ENCODE measurements at regions not wholly inside any gene's neighbourhood (a gene's known extent, or its start where the extent isn't known, plus 50 kb on each side); places are given as distances from the start of the nearest gene placed in this dataset.

- no peak overlapping the region for H3K23ac ChIP-seq (ENCODE audit: insufficient read length)
- no peak overlapping the region for H2AFZ ChIP-seq (ENCODE audit: low read length)
- no peaks in the 10 kb centered on the region for H3K27me3 ChIP-seq (replicated peaks in 1 of 4; ENCODE audit: control insufficient read depth in 3 of 4, extremely low read depth in 1 of 4, insufficient read depth in 3 of 4, low read length in 3 of 4)
- H3K4me2 ChIP-seq (ENCODE audit: insufficient read depth in 1 of 2, low read depth in 2 of 2, low read length in 2 of 2), result no peak overlapping the region
- H3K36me3 ChIP-seq (ENCODE audit: control insufficient read depth in 2 of 4, insufficient read depth in 4 of 4, low read length in 3 of 4), result no peaks in the 10 kb centered on the region
- H3K4me1 ChIP-seq (replicated peaks in 1 of 4; ENCODE audit: control insufficient read depth in 3 of 4, insufficient read depth in 4 of 4, low read length in 3 of 4), result peaks cover 4 to 7% (median 5%) of the 10 kb centered on the region in 4 experiments; a peak in 6 of 7 replicates
- H3K18ac ChIP-seq (ENCODE audit: extremely low read depth, low read length), result no peak overlapping the region
- no peak overlapping the region for H2BK12ac ChIP-seq (ENCODE audit: low read depth, low read length)
- H3K9ac ChIP-seq (replicated peaks in 1 of 4; ENCODE audit: extremely low read depth in 1 of 4, low read depth in 3 of 4, low read length in 3 of 4), result no peak overlapping the region
- ChIA-PET POLR2A (ENCODE audit: partially characterized antibody) (no interaction called here), CTCF (ENCODE audit: partially characterized antibody) (interaction anchor here (1.7 kb wide), 1 partner anchor 218 kb away, joined by 4 read pairs; no protein-coding TSS in a partner anchor)
- no peaks in the 10 kb centered on the region for H3K79me1 ChIP-seq (ENCODE audit: low read depth, low read length)
- no peak overlapping the region for H2BK5ac ChIP-seq (ENCODE audit: low read depth, low read length)
- no peak overlapping the region for H4K5ac ChIP-seq (ENCODE audit: insufficient read length, low read depth, low read length)
- H4K8ac ChIP-seq (ENCODE audit: extremely low read depth, insufficient read depth, low read length), result no peak overlapping the region
- no peak overlapping the region for H2BK20ac ChIP-seq (ENCODE audit: low read length)
- 87% methylated on average over 5 of the region's 5 CpGs; no CpG with 5 or more reads in 1 of the 2 experiments for WGBS, 2 experiments (ENCODE audit: extremely low coverage in 1 of 2, insufficient coverage in 1 of 2, insufficient read length in 1 of 2, insufficient replicate concordance in 2 of 2, low coverage in 1 of 2, low lambda C conversion rate in 2 of 2, missing lambda C conversion rate in 1 of 2)
- H2BK15ac ChIP-seq (ENCODE audit: low read length), result no peak overlapping the region
- H3K79me2 ChIP-seq (ENCODE audit: control insufficient read depth in 1 of 2, insufficient read depth in 2 of 2, low read length in 2 of 2), result no peaks in the 10 kb centered on the region
- TF ChIP-seq BACH1 (IDR thresholded peaks at IDR 0.05; ENCODE audit: low read length), result no peak
- H3K14ac ChIP-seq (ENCODE audit: insufficient read length), result no peak overlapping the region
- H2BK120ac ChIP-seq (replicated peaks; ENCODE audit: low read depth, low read length), result no peak overlapping the region
- no peak overlapping the region for H3K56ac ChIP-seq (replicated peaks; ENCODE audit: insufficient read length, low read depth, low read length)
- FAIRE-seq, result no peak
- H3K4me3 ChIP-seq (ENCODE audit: extremely low read depth in 1 of 4, insufficient read depth in 2 of 4, low read depth in 3 of 4, low read length in 4 of 4), result no peak overlapping the region
- no peaks in the 10 kb centered on the region for H3K23me2 ChIP-seq (ENCODE audit: low read depth, low read length)
- no peaks in the 10 kb centered on the region for H3K9me3 ChIP-seq (ENCODE audit: insufficient read depth in 2 of 2, low read depth in 1 of 2, low read length in 1 of 2)
- H4K91ac ChIP-seq (replicated peaks; ENCODE audit: insufficient read length, low read length), result no peak overlapping the region
- no peak overlapping the region for H3K27ac ChIP-seq (ENCODE audit: low read depth, low read length)
- no peak overlapping the region for H2AK5ac ChIP-seq (ENCODE audit: low read depth, low read length)
- DNase-seq (ENCODE audit: low read depth in 1 of 2, low spot score in 2 of 2), result no peak
- H4K20me1 ChIP-seq (replicated peaks in 1 of 2; ENCODE audit: control insufficient read depth in 1 of 2, insufficient read depth in 2 of 2, low read length in 2 of 2), result no peaks in the 10 kb centered on the region
- H3K4ac ChIP-seq (replicated peaks; ENCODE audit: insufficient read length, low read depth, low read length), result no peak overlapping the region
Observed at GRCh38 chr7:42351316-42351935, 114.4 kb upstream of the GLI3 start.

Measured in H1 (cell line).